GM23248 (cell line): ENCODE measurements at regions not wholly inside any gene's neighbourhood (a gene's known extent, or its start where the extent isn't known, plus 50 kb on each side); places are given as distances from the start of the nearest gene placed in this dataset.

ENCODE experiments used
- DNase-seq: peaks from one replicate; pipeline ENCODE4 v3.0.0-alpha.2; 2015
- H2AFZ ChIP-seq: fragments of 200-600 bp; sonication (generic); 2 replicates; pipeline ENCODE4 v1.6.1; 2016; ENCODE audit warnings: antibody characterized with exemption
- H3F3A ChIP-seq: fragments of 200-600 bp; sonication (generic); 2 replicates; pipeline ENCODE4 v1.6.1; 2016; ENCODE audit warnings: mild to moderate bottlenecking, antibody characterized with exemption, mixed run types; ENCODE audit not compliant: insufficient read depth
- H3K27ac ChIP-seq: fragments of 200-600 bp; sonication (generic); 2 replicates; pipeline ENCODE4 v1.5.1; 2016; ENCODE audit warnings: mild to moderate bottlenecking
- H3K27me3 ChIP-seq: fragments of 200-600 bp; sonication (generic); replicated peaks from 2 replicates; pipeline ENCODE4 v1.6.1; 2016; ENCODE audit warnings: mild to moderate bottlenecking; ENCODE audit not compliant: insufficient read depth
- H3K36me3 ChIP-seq: fragments of 200-600 bp; sonication (generic); 2 replicates; pipeline ENCODE4 v1.6.1; 2016; ENCODE audit warnings: low read depth, mild to moderate bottlenecking
- H3K4me1 ChIP-seq: fragments of 200-600 bp; sonication (generic); 2 replicates; pipeline ENCODE4 v1.6.1; 2016; ENCODE audit warnings: mild to moderate bottlenecking; ENCODE audit not compliant: insufficient read depth
- H3K4me2 ChIP-seq: fragments of 200-600 bp; sonication (generic); one replicate; pipeline ENCODE4 v1.6.1; 2016; ENCODE audit warnings: mild to moderate bottlenecking; ENCODE audit not compliant: unreplicated experiment
- H3K4me3 ChIP-seq: fragments of 200-600 bp; sonication (generic); 2 replicates; pipeline ENCODE4 v1.5.1; 2016; ENCODE audit warnings: mild to moderate bottlenecking
- H3K79me2 ChIP-seq: fragments of 200-600 bp; sonication (generic); 2 replicates; pipeline ENCODE4 v1.6.1; 2016; ENCODE audit warnings: mild to moderate bottlenecking; ENCODE audit not compliant: insufficient read depth
- H3K9ac ChIP-seq: fragments of 200-600 bp; sonication (generic); 2 replicates; pipeline ENCODE4 v1.6.1; 2016; ENCODE audit warnings: mild to moderate bottlenecking
- H3K9me2 ChIP-seq: fragments of 200-600 bp; sonication (generic); 2 replicates; pipeline ENCODE4 v1.6.1; 2016; ENCODE audit warnings: mixed run types, mild to moderate bottlenecking, moderate library complexity; ENCODE audit not compliant: insufficient read depth
- H3K9me3 ChIP-seq: fragments of 200-600 bp; sonication (generic); one replicate; pipeline ENCODE4 v1.6.1; 2017; ENCODE audit warnings: low read depth
- H4K20me1 ChIP-seq: fragments of 200-600 bp; sonication (generic); 2 replicates; pipeline ENCODE4 v1.6.0; 2016; ENCODE audit not compliant: insufficient read depth
- EZH2 ChIP-seq: fragments of 200-600 bp; sonication (generic); IDR thresholded peaks from 2 replicates; pipeline ENCODE4 v1.6.1; 2018; ENCODE audit warnings: antibody characterized with exemption, mild to moderate bottlenecking; ENCODE audit not compliant: insufficient read depth, poor library complexity, severe bottlenecking
- EZH2phosphoT487 ChIP-seq: fragments of 200-600 bp; sonication (generic); IDR thresholded peaks from 2 replicates; pipeline ENCODE4 v1.6.1; 2018; ENCODE audit warnings: antibody characterized with exemption, moderate library complexity, mild to moderate bottlenecking, low read depth; ENCODE audit not compliant: insufficient read depth
- WGBS, 2 experiments: methylation state at CpG; one replicate each; pipeline ENCODE4 v1.1.6; 2015 to 2017; ENCODE audit warnings: low lambda C conversion rate in 2 of 2, low coverage in 1 of 2; ENCODE audit errors: missing lambda C conversion rate in 2 of 2; 5-methylcytosine and 5-hydroxymethylcytosine counted together
- in situ Hi-C: fragments of 300-500 bp; cut with MboI; formaldehyde crosslinking; loops from 2 replicates; pipeline ENCODE4 v1.15.0; 2020

GRCh38 chr11:71055925-71056324 is 196.5 kb downstream of the SHANK2 start:
- no peak overlapping the region for H3K9ac ChIP-seq
- H3K36me3 ChIP-seq: no peaks in the 10 kb centered on the region
- no peaks in the 10 kb centered on the region for H4K20me1 ChIP-seq
- WGBS, 2 experiments: 21 to 23% methylated on average over 6 of the region's 6 CpGs
- no peak overlapping the region for H2AFZ ChIP-seq
- H3K9me3 ChIP-seq: no peaks in the 10 kb centered on the region
- H3K4me1 ChIP-seq: no peaks in the 10 kb centered on the region
- H3K79me2 ChIP-seq: no peaks in the 10 kb centered on the region
- in situ Hi-C loops: no loop called here
- no peak overlapping the region for H3K4me2 ChIP-seq
- no peak for TF ChIP-seq EZH2phosphoT487
- TF ChIP-seq EZH2: no peak
- no peak overlapping the region for H3K27ac ChIP-seq
- no peaks in the 10 kb centered on the region for H3F3A ChIP-seq
- H3K9me2 ChIP-seq: no peaks in the 10 kb centered on the region
- DNase-seq: no peak
- no peak overlapping the region for H3K4me3 ChIP-seq
- H3K27me3 ChIP-seq: no peaks in the 10 kb centered on the region
